Gastrocnemius medialis (tissue), 4 donors: ENCODE measurements at regions not wholly inside any gene's neighbourhood (a gene's known extent, or its start where the extent isn't known, plus 50 kb on each side); places are given as distances from the start of the nearest gene placed in this dataset.

Experiments used
- CTCF ChIP-seq, 5 experiments: fragments of 450-650 bp in 3 of 5; fragments of 200-600 bp in 2 of 5; sonication (generic) in 2 of 5; IDR thresholded peaks in 4 of 5; conservative IDR thresholded peaks in 1 of 5; 1 replicate in 4 of 5; 2 replicates in 1 of 5; pipeline ENCODE4 v1.5.1; 2016 to 2019; ENCODE audit warnings: antibody characterized with exemption in 5 of 5, mild to moderate bottlenecking in 3 of 5, moderate library complexity in 3 of 5
- POLR2A ChIP-seq, 2 donors: fragments of 450-650 bp; IDR thresholded peaks; one replicate each; pipeline ENCODE4 v1.6.1; 2017; ENCODE audit warnings: antibody characterized with exemption in 2 of 2, mild to moderate bottlenecking in 2 of 2, moderate library complexity in 2 of 2

GRCh38 chr10:21363092-21363730 is 162.3 kb downstream of the SKIDA1 start:
- TF ChIP-seq CTCF (IDR thresholded peaks at IDR 0.05 in 4 of 5, conservative IDR thresholded peaks at IDR 0.05 in 1 of 5) (no peak), POLR2A (IDR thresholded peaks at IDR 0.05) (no peak)
